PC-3 (cell line): ENCODE measurements at regions not wholly inside any gene's neighbourhood (a gene's known extent, or its start where the extent isn't known, plus 50 kb on each side); places are given as distances from the start of the nearest gene placed in this dataset.

Experiments
- EZH2 ChIP-seq: fragments of 300-600 bp; sonication (generic); IDR thresholded peaks from one replicate; pipeline ENCODE4 v1.6.1; 2017; ENCODE audit warnings: antibody characterized with exemption, mild to moderate bottlenecking, low read length; ENCODE audit not compliant: unreplicated experiment
- TF ChIP-seq, protein P1 (sequence below): fragments of 300-600 bp; sonication (generic); conservative IDR thresholded peaks from 2 replicates; pipeline ENCODE4 v1.5.1; 2017; ENCODE audit warnings: antibody characterized with exemption, low read depth, mild to moderate bottlenecking, low read length

DNA sequence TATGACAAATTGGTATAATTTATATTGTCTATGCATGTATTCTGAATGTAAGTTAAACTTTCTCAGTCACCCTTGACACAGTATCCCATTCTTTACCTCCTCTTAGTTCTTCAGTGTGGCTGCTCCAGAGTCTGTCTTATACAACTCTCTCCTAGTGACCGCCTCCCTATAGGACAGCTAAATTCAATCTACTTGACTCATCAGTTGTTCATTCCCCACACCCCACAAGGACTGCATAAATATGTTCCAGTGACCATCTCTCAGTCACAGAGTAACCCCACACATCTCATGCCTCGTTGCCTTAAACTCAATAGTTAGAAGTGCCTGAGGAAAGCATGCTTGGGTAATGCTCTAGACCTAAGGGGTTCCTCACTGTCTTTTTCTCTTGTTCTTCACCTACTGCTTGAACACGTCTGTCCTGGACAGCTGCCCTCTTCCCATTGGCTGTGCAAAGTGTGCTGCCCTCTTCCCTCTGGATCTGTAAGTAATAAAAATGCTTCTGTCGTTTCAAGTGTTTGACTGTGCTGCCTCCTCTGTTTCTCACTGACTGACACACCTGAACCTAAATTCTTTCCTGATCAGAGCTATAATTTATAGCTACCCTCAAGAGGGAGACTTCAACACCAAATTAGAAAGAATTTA is 494.6 kb upstream of the GRM3 start:
- TF ChIP-seq, protein P1, sequence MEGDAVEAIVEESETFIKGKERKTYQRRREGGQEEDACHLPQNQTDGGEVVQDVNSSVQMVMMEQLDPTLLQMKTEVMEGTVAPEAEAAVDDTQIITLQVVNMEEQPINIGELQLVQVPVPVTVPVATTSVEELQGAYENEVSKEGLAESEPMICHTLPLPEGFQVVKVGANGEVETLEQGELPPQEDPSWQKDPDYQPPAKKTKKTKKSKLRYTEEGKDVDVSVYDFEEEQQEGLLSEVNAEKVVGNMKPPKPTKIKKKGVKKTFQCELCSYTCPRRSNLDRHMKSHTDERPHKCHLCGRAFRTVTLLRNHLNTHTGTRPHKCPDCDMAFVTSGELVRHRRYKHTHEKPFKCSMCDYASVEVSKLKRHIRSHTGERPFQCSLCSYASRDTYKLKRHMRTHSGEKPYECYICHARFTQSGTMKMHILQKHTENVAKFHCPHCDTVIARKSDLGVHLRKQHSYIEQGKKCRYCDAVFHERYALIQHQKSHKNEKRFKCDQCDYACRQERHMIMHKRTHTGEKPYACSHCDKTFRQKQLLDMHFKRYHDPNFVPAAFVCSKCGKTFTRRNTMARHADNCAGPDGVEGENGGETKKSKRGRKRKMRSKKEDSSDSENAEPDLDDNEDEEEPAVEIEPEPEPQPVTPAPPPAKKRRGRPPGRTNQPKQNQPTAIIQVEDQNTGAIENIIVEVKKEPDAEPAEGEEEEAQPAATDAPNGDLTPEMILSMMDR, result no peak
- TF ChIP-seq EZH2, result no peak
